HCT116 (cell line): ENCODE measurements at regions not wholly inside any gene's neighbourhood (a gene's known extent, or its start where the extent isn't known, plus 50 kb on each side); places are given as distances from the start of the nearest gene placed in this dataset.
"Not testable (repeated sequence)": the region's sequence is repeated elsewhere in the genome, so short reads cannot be mapped to it uniquely, and the experiment has no call there.

Source experiments
- CTCF ChIP-seq, 3 experiments: fragments of 200-600 bp in 1 of 3; sonication (generic) in 1 of 3; IDR thresholded peaks in 2 of 3; conservative IDR thresholded peaks in 1 of 3; 2 replicates each; pipeline ENCODE4 v1.5.1; 2012 to 2017; ENCODE audit warnings: low read depth in 2 of 3, low read length in 2 of 3, antibody characterized with exemption in 1 of 3, borderline replicate concordance in 1 of 3, control low read depth in 1 of 3, mild to moderate bottlenecking in 1 of 3, mixed read lengths in 1 of 3, mixed run types in 1 of 3, moderate library complexity in 1 of 3; ENCODE audit not compliant: insufficient read depth in 1 of 3
- EGR1 ChIP-seq: IDR thresholded peaks from 2 replicates; pipeline ENCODE4 v1.6.1; 2012; ENCODE audit warnings: low read depth
- ELF1 ChIP-seq: IDR thresholded peaks from 2 replicates; pipeline ENCODE4 v1.6.1; 2012; ENCODE audit warnings: low read depth, borderline replicate concordance
- EZH2 ChIP-seq: fragments of 200-600 bp; sonication (generic); IDR thresholded peaks from 2 replicates; pipeline ENCODE4 v1.6.1; 2017; ENCODE audit warnings: antibody characterized with exemption, mixed run types
- POLR2A ChIP-seq: IDR thresholded peaks from 2 replicates; pipeline ENCODE4 v1.7.0; 2011; ENCODE audit warnings: borderline replicate concordance; ENCODE audit not compliant: insufficient read depth, insufficient read length; ENCODE audit errors: extremely low read depth
- POLR2AphosphoS5 ChIP-seq: IDR thresholded peaks from 2 replicates; pipeline ENCODE4 v1.6.1; 2011; ENCODE audit warnings: mild to moderate bottlenecking, low read depth, low read length, moderate library complexity

GRCh38 chr11:42822188-42822587 lies 489.6 kb upstream of the API5 start:
- not testable (repeated sequence) for TF ChIP-seq POLR2AphosphoS5; EZH2; EGR1; POLR2A; CTCF (IDR thresholded peaks at IDR 0.05 in 2 of 3, conservative IDR thresholded peaks at IDR 0.05 in 1 of 3; ENCODE audit: borderline replicate concordance in 1 of 3, insufficient read depth in 1 of 3, low read depth in 2 of 3, low read length in 2 of 3); ELF1
